AG09319 (cell line): ENCODE measurements at regions not wholly inside any gene's neighbourhood (a gene's known extent, or its start where the extent isn't known, plus 50 kb on each side); places are given as distances from the start of the nearest gene placed in this dataset.

ENCODE experiments used
- DNase-seq: peaks from one replicate; pipeline ENCODE4 v3.0.0-alpha.2; 2010; ENCODE audit warnings: low read depth; ENCODE audit errors: extremely low read depth
- TF ChIP-seq, protein P1 (sequence below): IDR thresholded peaks from 2 replicates; pipeline ENCODE4 v1.5.1; 2011; ENCODE audit warnings: low read depth, mild to moderate bottlenecking, inconsistent platforms, low read length, moderate library complexity

DNA sequence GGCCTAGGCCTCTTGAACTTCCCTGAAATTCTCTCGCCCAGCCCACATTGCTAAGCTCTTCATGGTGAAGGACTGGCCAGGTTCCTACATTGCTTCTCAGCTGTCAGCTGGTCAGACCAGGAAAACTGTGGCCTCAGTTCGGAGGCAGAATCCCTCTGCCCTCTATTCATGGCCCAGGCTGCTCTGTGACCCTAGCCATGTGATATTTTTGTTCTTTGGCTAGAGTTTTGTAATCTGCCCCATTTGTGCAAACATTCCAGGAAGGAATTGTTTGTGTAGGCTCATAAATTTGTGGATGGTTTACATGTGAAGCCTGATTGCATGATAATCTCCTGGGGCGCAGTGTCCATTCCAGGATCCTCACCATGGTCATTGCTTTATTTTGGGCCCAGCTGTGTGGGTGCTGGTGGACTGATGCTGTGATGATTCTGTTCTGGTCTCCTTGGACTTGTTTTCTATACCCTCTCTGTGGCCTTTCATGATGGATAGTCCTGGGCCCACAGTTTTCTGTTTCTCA lies 149.1 kb upstream of the E2F8 start:
- DNase-seq = no peak

DNA sequence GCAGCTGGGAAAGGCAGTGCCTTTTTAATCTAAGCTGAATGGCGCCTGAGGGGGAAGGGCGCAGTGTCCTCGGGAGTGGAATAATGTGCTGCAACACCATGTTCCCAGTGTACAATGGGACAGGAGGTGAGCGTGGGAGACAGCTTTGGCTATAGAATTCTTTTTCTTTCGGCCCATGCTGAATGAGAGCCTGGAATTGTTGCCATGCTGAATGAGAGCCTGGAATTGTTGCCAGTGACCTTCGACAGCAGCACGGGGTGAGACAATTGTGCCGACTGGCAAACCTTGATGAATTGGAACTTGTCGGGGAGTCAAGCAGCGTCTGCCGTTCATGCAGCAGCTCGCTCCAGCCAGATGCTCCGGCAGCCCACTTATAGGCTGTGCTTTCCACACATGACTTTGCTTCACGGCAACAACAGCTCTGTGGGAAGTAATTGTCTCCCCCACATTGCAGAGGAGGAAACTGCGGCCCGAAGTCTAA lies 141.4 kb upstream of the E2F8 start:
- TF ChIP-seq, protein P1, sequence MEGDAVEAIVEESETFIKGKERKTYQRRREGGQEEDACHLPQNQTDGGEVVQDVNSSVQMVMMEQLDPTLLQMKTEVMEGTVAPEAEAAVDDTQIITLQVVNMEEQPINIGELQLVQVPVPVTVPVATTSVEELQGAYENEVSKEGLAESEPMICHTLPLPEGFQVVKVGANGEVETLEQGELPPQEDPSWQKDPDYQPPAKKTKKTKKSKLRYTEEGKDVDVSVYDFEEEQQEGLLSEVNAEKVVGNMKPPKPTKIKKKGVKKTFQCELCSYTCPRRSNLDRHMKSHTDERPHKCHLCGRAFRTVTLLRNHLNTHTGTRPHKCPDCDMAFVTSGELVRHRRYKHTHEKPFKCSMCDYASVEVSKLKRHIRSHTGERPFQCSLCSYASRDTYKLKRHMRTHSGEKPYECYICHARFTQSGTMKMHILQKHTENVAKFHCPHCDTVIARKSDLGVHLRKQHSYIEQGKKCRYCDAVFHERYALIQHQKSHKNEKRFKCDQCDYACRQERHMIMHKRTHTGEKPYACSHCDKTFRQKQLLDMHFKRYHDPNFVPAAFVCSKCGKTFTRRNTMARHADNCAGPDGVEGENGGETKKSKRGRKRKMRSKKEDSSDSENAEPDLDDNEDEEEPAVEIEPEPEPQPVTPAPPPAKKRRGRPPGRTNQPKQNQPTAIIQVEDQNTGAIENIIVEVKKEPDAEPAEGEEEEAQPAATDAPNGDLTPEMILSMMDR = no peak
- no peak for DNase-seq

More for the DNA sequence above, 149.1 kb upstream of the E2F8 start:
- TF ChIP-seq, protein P1 = no peak

DNA sequence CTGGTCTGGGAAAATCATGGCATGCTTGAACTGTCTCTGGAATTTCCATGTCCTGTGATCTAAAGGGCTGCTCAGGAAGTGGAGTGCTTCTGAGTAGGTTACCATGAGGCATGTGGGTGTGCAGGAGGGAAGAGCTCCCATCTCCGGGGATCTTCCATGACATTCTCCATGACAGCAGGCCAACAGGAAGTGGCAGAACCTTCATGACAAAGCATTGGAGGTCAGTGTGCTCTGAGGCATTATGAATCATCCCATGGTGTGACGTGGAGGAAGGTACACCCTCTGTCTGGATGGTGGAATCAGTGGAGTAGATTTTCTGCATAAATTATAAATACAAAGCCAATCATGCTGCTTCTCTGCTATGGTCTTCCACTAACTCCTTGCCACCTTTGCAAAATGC lies 139.6 kb upstream of the E2F8 start:
- TF ChIP-seq, protein P1 = no peak
- DNase-seq = no peak

DNA sequence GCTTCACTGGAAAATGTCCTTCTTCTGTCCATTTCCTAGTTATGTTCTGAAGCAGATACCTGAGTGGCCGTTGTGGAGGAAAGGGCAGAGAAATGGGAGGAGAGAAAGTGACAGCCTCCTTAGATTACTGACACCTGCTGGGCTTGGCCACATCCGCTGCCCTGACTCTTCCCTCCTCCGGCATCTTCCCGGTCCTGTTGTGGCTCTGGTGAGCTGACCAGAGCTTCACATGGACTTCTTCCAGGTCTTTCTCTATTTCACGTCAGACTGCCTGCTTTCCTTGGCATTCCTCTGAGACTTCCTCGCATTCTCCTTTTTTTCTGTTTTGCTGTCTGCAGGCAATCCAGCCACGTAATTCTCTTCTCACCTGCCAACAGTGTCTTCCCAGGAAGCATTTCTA lies 138.7 kb upstream of the E2F8 start:
- DNase-seq = no peak
- TF ChIP-seq, protein P1 = no peak

DNA sequence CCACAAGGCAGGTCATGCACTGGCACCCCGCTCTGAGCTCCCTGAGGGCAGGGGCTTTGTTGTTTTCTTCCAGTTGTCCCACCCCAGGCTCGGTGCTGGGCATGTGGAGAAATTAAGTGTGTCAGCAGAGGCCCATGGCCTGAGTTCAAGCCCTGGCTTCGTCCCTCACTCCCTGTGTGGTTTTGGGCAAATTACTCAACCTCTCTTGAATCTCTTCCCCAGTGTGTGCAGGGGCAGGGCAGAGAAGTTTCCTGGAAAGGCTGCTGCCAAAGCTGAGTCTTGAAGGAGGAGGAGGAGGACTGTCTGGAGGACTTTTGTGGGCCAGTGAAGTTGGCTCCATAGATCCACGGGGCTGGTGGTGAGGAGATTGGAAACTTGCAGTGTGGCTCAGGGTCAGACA lies 138.1 kb upstream of the E2F8 start:
- TF ChIP-seq, protein P1 = no peak
- no peak for DNase-seq

DNA sequence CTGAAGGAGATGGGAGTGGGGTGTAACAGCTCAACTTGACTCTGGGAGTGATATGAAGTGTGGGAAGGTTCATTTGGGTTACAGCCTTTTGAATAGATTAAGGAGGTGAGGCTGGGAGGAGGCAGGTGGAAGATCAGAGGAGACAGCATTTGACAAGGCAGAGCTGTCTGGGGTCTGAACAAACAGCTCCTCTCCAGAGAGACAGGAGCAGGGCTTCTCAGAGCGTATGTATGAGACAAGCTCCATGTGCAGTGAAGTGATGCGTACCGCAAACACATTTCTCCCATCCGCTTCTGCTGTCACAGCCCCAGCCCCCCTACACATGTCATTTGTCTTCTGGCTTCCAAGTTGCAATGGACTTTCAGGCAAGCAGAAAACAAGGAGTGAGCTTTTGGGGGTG lies 137.1 kb upstream of the E2F8 start:
- TF ChIP-seq, protein P1 = no peak
- DNase-seq = no peak

DNA sequence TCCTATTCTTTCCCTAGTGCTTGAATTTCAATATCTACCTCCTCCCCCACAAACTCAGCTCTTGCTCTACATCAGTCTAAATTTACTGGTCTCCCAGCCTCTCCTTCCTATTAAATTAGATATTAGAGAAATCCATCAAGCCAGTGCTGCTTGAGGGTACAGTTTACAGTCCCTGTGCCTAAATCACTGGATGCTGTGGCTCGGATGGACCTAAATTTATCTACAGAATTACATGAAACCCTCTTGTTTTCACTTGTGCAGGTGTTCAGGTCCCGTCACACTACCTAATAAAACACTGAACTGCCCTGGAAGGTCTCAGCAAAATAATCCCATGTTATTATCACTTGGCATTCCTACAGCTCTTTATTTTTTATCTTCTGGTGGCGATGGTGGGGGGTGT lies 134.7 kb upstream of the E2F8 start:
- TF ChIP-seq, protein P1 = no peak
- no peak for DNase-seq
